HCT116 (cell line): ENCODE measurements at regions not wholly inside any gene's neighbourhood (a gene's known extent, or its start where the extent isn't known, plus 50 kb on each side); places are given as distances from the start of the nearest gene placed in this dataset.
"Not testable (repeated sequence)": the region's sequence is repeated elsewhere in the genome, so short reads cannot be mapped to it uniquely, and the experiment has no call there.

ENCODE experiments used
- ATAC-seq: fragments of 200-7000 bp; cut with Tn5 transposase; 2 replicates; pipeline ENCODE4 v1.9.1; 2020; ENCODE audit warnings: mild to moderate bottlenecking, moderate library complexity
- BruUV-seq: library from RNA; stranded (reverse); fragments of 400-500 nt; replicated peaks from 2 replicates; lab custom pipeline; 2021; lab: Mats Ljungman, UMichigan
- CTCF ChIA-PET: fragments of 300-600 bp; sonication (Branson Sonifier 250); formaldehyde crosslinking; loops from one replicate; lab custom pipeline; 2021; ENCODE audit warnings: antibody characterized with exemption; lab: Charles Lee
- POLR2A ChIA-PET: fragments of 300-600, 350-600 bp; sonication (Branson Sonifier 250); formaldehyde crosslinking; loops from one replicate; lab custom pipeline; 2021; ENCODE audit warnings: antibody characterized with exemption; lab: Charles Lee
- RAD21 ChIA-PET, 2 experiments: fragments of 300-600 bp; sonication (Branson Sonifier 250); formaldehyde crosslinking; loops; one replicate each; lab custom pipeline; 2023; ENCODE audit warnings: low total read pairs in 2 of 2; ENCODE audit not compliant: uncharacterized antibody in 2 of 2, unreplicated experiment in 2 of 2, low non-redundant PET in 1 of 2; lab: Charles Lee
- DNase-seq: peaks from one replicate; pipeline ENCODE4 v3.0.0-alpha.2; 2010; ENCODE audit warnings: low read depth, low spot score
- H2AFZ ChIP-seq: fragments of 200-600 bp; shearing (Covaris generic), sonication (generic); 2 replicates; pipeline ENCODE4 v1.6.1; 2017; ENCODE audit warnings: low read depth, mixed run types, mixed read lengths, antibody characterized with exemption, low read length; ENCODE audit not compliant: poor library complexity, severe bottlenecking
- H3K27ac ChIP-seq: 2 replicates; pipeline ENCODE4 v1.5.1; 2012; ENCODE audit warnings: low read depth, low read length
- H3K27me3 ChIP-seq: fragments of 200-600 bp; sonication (generic); 2 replicates; pipeline ENCODE4 v1.6.1; 2016; ENCODE audit warnings: mixed run types, low read length, mixed read lengths; ENCODE audit not compliant: insufficient read depth
- H3K36me3 ChIP-seq, 2 experiments: fragments of 200-500 bp in 1 of 2; fragments of 200-600 bp in 1 of 2; sonication (Bioruptor generic) in 1 of 2; sonication (generic) in 1 of 2; 2 replicates each; pipeline versions ENCODE4 v1.5.1 to v1.6.1; 2014 to 2016; ENCODE audit warnings: low read length in 2 of 2, inconsistent platforms in 1 of 2, mixed read lengths in 1 of 2, mixed run types in 1 of 2; ENCODE audit not compliant: insufficient read depth in 2 of 2, control insufficient read depth in 1 of 2
- H3K4me1 ChIP-seq, 2 experiments: fragments of 200-600 bp in 1 of 2; sonication (generic) in 1 of 2; 2 replicates each; pipeline versions ENCODE4 v1.5.1 to v1.6.1; 2012 to 2017; ENCODE audit warnings: low read length in 2 of 2, inconsistent platforms in 1 of 2, mild to moderate bottlenecking in 1 of 2, mixed read lengths in 1 of 2, mixed run types in 1 of 2, moderate library complexity in 1 of 2; ENCODE audit not compliant: insufficient read depth in 2 of 2, control insufficient read depth in 1 of 2
- H3K4me2 ChIP-seq: fragments of 200-600 bp; sonication (generic); 2 replicates; pipeline ENCODE4 v1.6.1; 2017; ENCODE audit warnings: mixed run types, low read length, mixed read lengths
- H3K4me3 ChIP-seq, 2 experiments: fragments of 200-600 bp in 1 of 2; sonication (generic) in 1 of 2; replicated peaks in 1 of 2; 2 replicates each; pipeline ENCODE4 v1.5.1; 2011 to 2016; ENCODE audit warnings: low read length in 2 of 2, control low read depth in 1 of 2, low read depth in 1 of 2, mild to moderate bottlenecking in 1 of 2, mixed read lengths in 1 of 2, mixed run types in 1 of 2
- H3K79me2 ChIP-seq: fragments of 200-600 bp; sonication (generic); 2 replicates; pipeline ENCODE4 v1.6.1; 2017; ENCODE audit warnings: mild to moderate bottlenecking, mixed run types, low read length, moderate library complexity, mixed read lengths; ENCODE audit not compliant: insufficient read depth
- H3K9ac ChIP-seq: fragments of 200-600 bp; sonication (generic); 2 replicates; pipeline ENCODE4 v1.6.1; 2016; ENCODE audit warnings: low read length, mixed read lengths
- H3K9me2 ChIP-seq: fragments of 200-600 bp; sonication (generic), shearing (Covaris generic); 2 replicates; pipeline ENCODE4 v1.6.1; 2017; ENCODE audit warnings: mixed run types, mild to moderate bottlenecking, moderate library complexity; ENCODE audit not compliant: insufficient read depth
- H3K9me3 ChIP-seq, 2 experiments: fragments of 200-500 bp in 1 of 2; fragments of 200-600 bp in 1 of 2; sonication (Bioruptor generic) in 1 of 2; sonication (generic) in 1 of 2; 2 replicates each; pipeline ENCODE4 v1.6.1; 2014 to 2017; ENCODE audit warnings: low read length in 2 of 2, mixed read lengths in 2 of 2, inconsistent platforms in 1 of 2, low read depth in 1 of 2, mild to moderate bottlenecking in 1 of 2, mixed run types in 1 of 2, moderate library complexity in 1 of 2; ENCODE audit not compliant: control insufficient read depth in 1 of 2, insufficient read depth in 1 of 2
- H4K20me1 ChIP-seq: fragments of 200-600 bp; sonication (generic), shearing (Covaris generic); 2 replicates; pipeline ENCODE4 v1.6.1; 2017; ENCODE audit warnings: mixed run types, mild to moderate bottlenecking, moderate library complexity; ENCODE audit not compliant: insufficient read depth
- MAX ChIP-seq: IDR thresholded peaks from 2 replicates; pipeline ENCODE4 v1.6.1; 2012
- intact Hi-C: fragments of 100-400 bp; cut with micrococcal nuclease; formaldehyde crosslinking; loops from 2 replicates; pipeline ENCODE4 v1.10.0; 2022
- TF ChIP-seq, protein P1 (sequence below), 3 experiments: fragments of 200-600 bp in 1 of 3; sonication (generic) in 1 of 3; IDR thresholded peaks in 2 of 3; conservative IDR thresholded peaks in 1 of 3; 2 replicates each; pipeline ENCODE4 v1.5.1; 2012 to 2017; ENCODE audit warnings: low read depth in 2 of 3, low read length in 2 of 3, antibody characterized with exemption in 1 of 3, borderline replicate concordance in 1 of 3, control low read depth in 1 of 3, mild to moderate bottlenecking in 1 of 3, mixed read lengths in 1 of 3, mixed run types in 1 of 3, moderate library complexity in 1 of 3; ENCODE audit not compliant: insufficient read depth in 1 of 3

- POLR2A ChIA-PET: interaction anchor here (0.7 kb wide), 1 partner anchor 258 kb away, joined by 4 read pairs; no protein-coding TSS in a partner anchor
- BruUV-seq, H3K9ac ChIP-seq, H3K9me3 ChIP-seq, H3K79me2 ChIP-seq, H4K20me1 ChIP-seq, H3K36me3 ChIP-seq, H3K27ac ChIP-seq, H3K4me1 ChIP-seq, H2AFZ ChIP-seq, H3K27me3 ChIP-seq, intact Hi-C loops, H3K9me2 ChIP-seq, H3K4me3 ChIP-seq: not testable (repeated sequence)
- peak overlapping the region; percentile 33; the same call in 1 of the 2 replicates for H3K4me2 ChIP-seq
- TF ChIP-seq MAX: peak; percentile 40; the same call in 1 of the 2 replicates
- TF ChIP-seq, protein P1, sequence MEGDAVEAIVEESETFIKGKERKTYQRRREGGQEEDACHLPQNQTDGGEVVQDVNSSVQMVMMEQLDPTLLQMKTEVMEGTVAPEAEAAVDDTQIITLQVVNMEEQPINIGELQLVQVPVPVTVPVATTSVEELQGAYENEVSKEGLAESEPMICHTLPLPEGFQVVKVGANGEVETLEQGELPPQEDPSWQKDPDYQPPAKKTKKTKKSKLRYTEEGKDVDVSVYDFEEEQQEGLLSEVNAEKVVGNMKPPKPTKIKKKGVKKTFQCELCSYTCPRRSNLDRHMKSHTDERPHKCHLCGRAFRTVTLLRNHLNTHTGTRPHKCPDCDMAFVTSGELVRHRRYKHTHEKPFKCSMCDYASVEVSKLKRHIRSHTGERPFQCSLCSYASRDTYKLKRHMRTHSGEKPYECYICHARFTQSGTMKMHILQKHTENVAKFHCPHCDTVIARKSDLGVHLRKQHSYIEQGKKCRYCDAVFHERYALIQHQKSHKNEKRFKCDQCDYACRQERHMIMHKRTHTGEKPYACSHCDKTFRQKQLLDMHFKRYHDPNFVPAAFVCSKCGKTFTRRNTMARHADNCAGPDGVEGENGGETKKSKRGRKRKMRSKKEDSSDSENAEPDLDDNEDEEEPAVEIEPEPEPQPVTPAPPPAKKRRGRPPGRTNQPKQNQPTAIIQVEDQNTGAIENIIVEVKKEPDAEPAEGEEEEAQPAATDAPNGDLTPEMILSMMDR (IDR thresholded peaks at IDR 0.05 in 2 of 3, conservative IDR thresholded peaks at IDR 0.05 in 1 of 3; ENCODE audit: borderline replicate concordance in 1 of 3, insufficient read depth in 1 of 3, low read depth in 2 of 3, low read length in 2 of 3): peak in 1 of 3 experiments; percentile 29; a peak in 1 of 6 replicates
- peak; percentile 81 for DNase-seq
- RAD21 ChIA-PET: interaction anchor here in 1 of 2 experiments (0.6 kb wide), 1 partner anchor 64 kb away, joined by 3 read pairs; no protein-coding TSS in a partner anchor
- peak; percentile 88 for ATAC-seq
- CTCF ChIA-PET: interaction anchor here (0.7 to 1.3 kb wide), 2 partner anchors 9 to 92 kb away, joined by 3 to 8 read pairs; no protein-coding TSS in a partner anchor
Measured at GRCh38 chr12:131224226-131225065, 270.7 kb downstream of the ADGRD1 start.

GRCh38 chr12:131225066-131225380, 271.3 kb downstream of the ADGRD1 start:
- H3K4me1 ChIP-seq, H4K20me1 ChIP-seq, H3K36me3 ChIP-seq, H3K9me3 ChIP-seq, BruUV-seq, POLR2A ChIA-PET, H3K9ac ChIP-seq, ATAC-seq, H3K9me2 ChIP-seq, RAD21 ChIA-PET, CTCF ChIA-PET, H2AFZ ChIP-seq, H3K79me2 ChIP-seq, H3K4me3 ChIP-seq, H3K27ac ChIP-seq, intact Hi-C loops, H3K27me3 ChIP-seq, H3K4me2 ChIP-seq, DNase-seq: not testable (repeated sequence)
